Liver (tissue), 8 donors: ENCODE measurements at regions not wholly inside any gene's neighbourhood (a gene's known extent, or its start where the extent isn't known, plus 50 kb on each side); places are given as distances from the start of the nearest gene placed in this dataset. TPM values are rescaled to one million over a fixed set of nuclear protein-coding genes. Genes with fewer than 3 reads are reported as not detected.

ENCODE experiments used
- DNase-seq: peaks from one replicate; pipeline ENCODE4 v3.0.0-alpha.2; 2017; ENCODE audit warnings: low spot score
- H3K27ac ChIP-seq, 2 donors: one replicate each; pipeline ENCODE4 v1.7.0; 2013; ENCODE audit warnings: inconsistent platforms in 2 of 2, low read length in 2 of 2, control low read depth in 1 of 2, low read depth in 1 of 2, mild to moderate bottlenecking in 1 of 2
- H3K27me3 ChIP-seq, 4 donors: one replicate each; pipeline versions ENCODE4 v1.6.1 to v1.7.0; 2013; ENCODE audit warnings: low read length in 3 of 4, inconsistent platforms in 1 of 4, mild to moderate bottlenecking in 1 of 4, moderate library complexity in 1 of 4; ENCODE audit not compliant: control insufficient read depth in 4 of 4, insufficient read depth in 4 of 4
- H3K36me3 ChIP-seq, 4 donors: one replicate each; pipeline versions ENCODE4 v1.6.1 to v1.7.0; 2013; ENCODE audit warnings: low read length in 3 of 4, mild to moderate bottlenecking in 3 of 4, low read depth in 1 of 4, moderate library complexity in 1 of 4; ENCODE audit not compliant: control insufficient read depth in 4 of 4, insufficient read depth in 3 of 4
- H3K4me1 ChIP-seq, 4 donors: one replicate each; pipeline versions ENCODE4 v1.6.1 to v1.7.0; 2013; ENCODE audit warnings: low read length in 3 of 4, mild to moderate bottlenecking in 3 of 4, moderate library complexity in 1 of 4; ENCODE audit not compliant: control insufficient read depth in 4 of 4, insufficient read depth in 4 of 4
- H3K4me3 ChIP-seq, 3 donors: one replicate each; pipeline versions ENCODE4 v1.6.1 to v1.7.0; 2013; ENCODE audit warnings: low read length in 3 of 3, control low read depth in 1 of 3, low read depth in 1 of 3, mild to moderate bottlenecking in 1 of 3
- H3K9ac ChIP-seq, 2 donors: one replicate each; pipeline ENCODE4 v1.7.0; 2013; ENCODE audit warnings: low read length in 2 of 2, mild to moderate bottlenecking in 2 of 2, moderate library complexity in 2 of 2, control low read depth in 1 of 2, low read depth in 1 of 2
- H3K9me3 ChIP-seq, 4 donors: one replicate each; pipeline versions ENCODE4 v1.6.1 to v1.7.0; 2013; ENCODE audit warnings: low read length in 3 of 4; ENCODE audit not compliant: control insufficient read depth in 4 of 4
- TAF1 ChIP-seq: conservative IDR thresholded peaks from 2 replicates; pipeline ENCODE4 v1.6.1; 2016; ENCODE audit warnings: antibody characterized with exemption, mild to moderate bottlenecking
- WGBS: extraction: QIAGEN DNeasy Blood & Tissue Kit; methylation state at CpG from one replicate; pipeline ENCODE4 v1.1.7; 2013; 5-methylcytosine and 5-hydroxymethylcytosine counted together
- small RNA-seq: library from RNA; depleted of rRNA; stranded (forward); fragments of <200 nt; gene quantifications from one replicate; pipeline ENCODE3, GENCODE V24; 2014
- TF ChIP-seq, protein P1 (sequence below): IDR thresholded peaks from 2 replicates; pipeline ENCODE4 v1.6.1; 2016; ENCODE audit warnings: antibody characterized with exemption
- donor health status: healthy.
- donor health status: healthy.
- donor health status: healthy.
- donor health status: healthy.

DNA sequence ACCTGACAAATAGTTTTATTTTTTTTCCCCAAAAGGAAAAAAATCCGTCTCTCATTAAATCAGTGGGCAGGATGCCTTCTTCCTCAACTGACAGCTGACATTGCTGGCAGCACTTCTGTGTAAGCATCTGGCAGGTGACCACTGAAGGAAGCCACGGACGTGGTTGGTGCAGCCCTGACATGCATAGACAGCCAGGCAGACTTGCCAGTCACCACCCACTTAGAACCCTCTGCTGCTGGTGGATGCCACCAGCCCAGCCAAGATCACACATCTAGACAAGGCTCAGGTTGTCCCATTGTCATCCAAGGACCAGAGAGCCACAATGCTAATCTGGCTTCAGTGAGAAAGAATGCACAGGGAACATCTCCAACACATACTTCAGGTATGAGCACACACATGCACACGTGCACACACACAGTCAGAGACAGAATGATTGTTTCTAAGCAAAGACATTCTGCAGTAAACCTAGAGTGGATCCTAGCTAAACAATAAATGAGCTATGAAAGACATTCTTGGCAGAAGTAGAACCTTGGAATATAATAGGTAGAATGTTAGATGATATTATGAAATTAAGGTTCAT, 49.8 kb upstream of the BMAL1 start:
- 72% methylated on average over 4 of the region's 4 CpGs for WGBS
- no peak overlapping the region for H3K9ac ChIP-seq
- no peaks in the 10 kb centered on the region for H3K9me3 ChIP-seq
- H3K4me1 ChIP-seq: no peaks in the 10 kb centered on the region
- H3K27me3 ChIP-seq: peaks cover 0 to 2% (median 0%) of the 10 kb centered on the region in 4 donors
- TF ChIP-seq, protein P1, sequence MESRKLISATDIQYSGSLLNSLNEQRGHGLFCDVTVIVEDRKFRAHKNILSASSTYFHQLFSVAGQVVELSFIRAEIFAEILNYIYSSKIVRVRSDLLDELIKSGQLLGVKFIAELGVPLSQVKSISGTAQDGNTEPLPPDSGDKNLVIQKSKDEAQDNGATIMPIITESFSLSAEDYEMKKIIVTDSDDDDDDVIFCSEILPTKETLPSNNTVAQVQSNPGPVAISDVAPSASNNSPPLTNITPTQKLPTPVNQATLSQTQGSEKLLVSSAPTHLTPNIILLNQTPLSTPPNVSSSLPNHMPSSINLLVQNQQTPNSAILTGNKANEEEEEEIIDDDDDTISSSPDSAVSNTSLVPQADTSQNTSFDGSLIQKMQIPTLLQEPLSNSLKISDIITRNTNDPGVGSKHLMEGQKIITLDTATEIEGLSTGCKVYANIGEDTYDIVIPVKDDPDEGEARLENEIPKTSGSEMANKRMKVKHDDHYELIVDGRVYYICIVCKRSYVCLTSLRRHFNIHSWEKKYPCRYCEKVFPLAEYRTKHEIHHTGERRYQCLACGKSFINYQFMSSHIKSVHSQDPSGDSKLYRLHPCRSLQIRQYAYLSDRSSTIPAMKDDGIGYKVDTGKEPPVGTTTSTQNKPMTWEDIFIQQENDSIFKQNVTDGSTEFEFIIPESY: no peak
- TF ChIP-seq TAF1: no peak
- H3K27ac ChIP-seq: no peak overlapping the region
- H3K4me3 ChIP-seq: no peak overlapping the region
- no peak for DNase-seq
- H3K36me3 ChIP-seq: no peaks in the 10 kb centered on the region

Small RNAs in the stretch of these regions (small RNA-seq; reads per million reads assigned to genes)
- gene AC022878.1: not detected
